ENCODE measurements at regions not wholly inside any gene's neighbourhood (a gene's known extent, or its start where the extent isn't known, plus 50 kb on each side); places are given as distances from the start of the nearest gene placed in this dataset.
"Not testable (repeated sequence)": the region's sequence is repeated elsewhere in the genome, so short reads cannot be mapped to it uniquely, and the experiment has no call there.

DNA sequence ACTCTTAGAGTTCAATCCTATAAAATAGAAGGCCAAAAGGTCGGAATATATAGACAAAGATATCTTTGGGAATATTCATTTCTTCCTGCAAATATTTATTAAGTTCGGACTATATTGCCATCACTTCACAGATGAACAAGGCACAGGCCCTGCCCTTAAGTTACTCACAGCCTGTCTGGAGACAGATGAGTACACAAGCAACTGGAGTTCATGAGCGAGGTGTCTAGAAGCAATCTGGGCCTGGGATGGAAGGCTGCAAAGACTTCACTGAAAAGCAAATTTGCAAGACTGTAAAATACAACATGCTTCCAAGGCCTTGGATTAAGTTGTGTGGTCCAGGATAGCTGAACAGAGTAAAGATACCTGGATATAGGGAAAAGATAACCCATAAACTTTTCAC, 56.7 kb upstream of the CEP85L start:
- TF ChIP-seq, protein P1, sequence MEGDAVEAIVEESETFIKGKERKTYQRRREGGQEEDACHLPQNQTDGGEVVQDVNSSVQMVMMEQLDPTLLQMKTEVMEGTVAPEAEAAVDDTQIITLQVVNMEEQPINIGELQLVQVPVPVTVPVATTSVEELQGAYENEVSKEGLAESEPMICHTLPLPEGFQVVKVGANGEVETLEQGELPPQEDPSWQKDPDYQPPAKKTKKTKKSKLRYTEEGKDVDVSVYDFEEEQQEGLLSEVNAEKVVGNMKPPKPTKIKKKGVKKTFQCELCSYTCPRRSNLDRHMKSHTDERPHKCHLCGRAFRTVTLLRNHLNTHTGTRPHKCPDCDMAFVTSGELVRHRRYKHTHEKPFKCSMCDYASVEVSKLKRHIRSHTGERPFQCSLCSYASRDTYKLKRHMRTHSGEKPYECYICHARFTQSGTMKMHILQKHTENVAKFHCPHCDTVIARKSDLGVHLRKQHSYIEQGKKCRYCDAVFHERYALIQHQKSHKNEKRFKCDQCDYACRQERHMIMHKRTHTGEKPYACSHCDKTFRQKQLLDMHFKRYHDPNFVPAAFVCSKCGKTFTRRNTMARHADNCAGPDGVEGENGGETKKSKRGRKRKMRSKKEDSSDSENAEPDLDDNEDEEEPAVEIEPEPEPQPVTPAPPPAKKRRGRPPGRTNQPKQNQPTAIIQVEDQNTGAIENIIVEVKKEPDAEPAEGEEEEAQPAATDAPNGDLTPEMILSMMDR (IDR thresholded peaks at IDR 0.05): no peak
- peaks cover 0 to 15% of the 10 kb centered on the region in 2 experiments for H3K4me1 ChIP-seq (ENCODE audit: control insufficient read depth in 1 of 2, insufficient read depth in 1 of 2, low read depth in 1 of 2, low read length in 1 of 2)
- no peak overlapping the region for H3K27ac ChIP-seq
- peaks cover 35% of the 10 kb centered on the region for H3K27me3 ChIP-seq
- H3K36me3 ChIP-seq: no peaks in the 10 kb centered on the region
- no peak overlapping the region for H3K4me3 ChIP-seq (ENCODE audit: low read depth in 1 of 2, low read length in 1 of 2)
- no peaks in the 10 kb centered on the region for H3K9me3 ChIP-seq

DNA sequence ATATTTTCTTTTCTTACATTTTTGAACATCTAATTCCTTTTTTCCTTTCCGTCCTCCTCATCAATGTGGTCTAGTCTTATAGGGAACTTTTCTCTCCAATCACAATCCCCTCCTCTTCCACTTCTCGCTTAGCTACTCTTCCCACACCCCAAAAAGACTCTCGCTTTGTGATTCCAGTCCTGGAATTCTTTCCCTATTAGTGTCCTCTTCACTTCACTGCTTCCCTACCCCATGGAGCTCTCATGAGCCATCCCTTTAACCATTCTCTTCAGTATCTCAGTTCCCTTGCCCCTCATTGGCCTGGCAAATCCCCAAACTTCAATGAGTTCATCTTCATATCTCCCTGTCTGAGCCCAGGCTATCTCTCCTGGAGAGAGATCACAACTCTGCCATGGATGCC, 55.3 kb upstream of the CEP85L start:
- H3K4me1 ChIP-seq (ENCODE audit: control insufficient read depth in 1 of 2, insufficient read depth in 1 of 2, low read depth in 1 of 2, low read length in 1 of 2): peaks cover 0 to 15% of the 10 kb centered on the region in 2 experiments
- TF ChIP-seq, protein P1 (IDR thresholded peaks at IDR 0.05): no peak
- no peaks in the 10 kb centered on the region for H3K36me3 ChIP-seq
- H3K27me3 ChIP-seq: peaks cover 35% of the 10 kb centered on the region
- H3K4me3 ChIP-seq (ENCODE audit: low read depth in 1 of 2, low read length in 1 of 2): no peak overlapping the region
- H3K27ac ChIP-seq: no peak overlapping the region
- no peaks in the 10 kb centered on the region for H3K9me3 ChIP-seq

DNA sequence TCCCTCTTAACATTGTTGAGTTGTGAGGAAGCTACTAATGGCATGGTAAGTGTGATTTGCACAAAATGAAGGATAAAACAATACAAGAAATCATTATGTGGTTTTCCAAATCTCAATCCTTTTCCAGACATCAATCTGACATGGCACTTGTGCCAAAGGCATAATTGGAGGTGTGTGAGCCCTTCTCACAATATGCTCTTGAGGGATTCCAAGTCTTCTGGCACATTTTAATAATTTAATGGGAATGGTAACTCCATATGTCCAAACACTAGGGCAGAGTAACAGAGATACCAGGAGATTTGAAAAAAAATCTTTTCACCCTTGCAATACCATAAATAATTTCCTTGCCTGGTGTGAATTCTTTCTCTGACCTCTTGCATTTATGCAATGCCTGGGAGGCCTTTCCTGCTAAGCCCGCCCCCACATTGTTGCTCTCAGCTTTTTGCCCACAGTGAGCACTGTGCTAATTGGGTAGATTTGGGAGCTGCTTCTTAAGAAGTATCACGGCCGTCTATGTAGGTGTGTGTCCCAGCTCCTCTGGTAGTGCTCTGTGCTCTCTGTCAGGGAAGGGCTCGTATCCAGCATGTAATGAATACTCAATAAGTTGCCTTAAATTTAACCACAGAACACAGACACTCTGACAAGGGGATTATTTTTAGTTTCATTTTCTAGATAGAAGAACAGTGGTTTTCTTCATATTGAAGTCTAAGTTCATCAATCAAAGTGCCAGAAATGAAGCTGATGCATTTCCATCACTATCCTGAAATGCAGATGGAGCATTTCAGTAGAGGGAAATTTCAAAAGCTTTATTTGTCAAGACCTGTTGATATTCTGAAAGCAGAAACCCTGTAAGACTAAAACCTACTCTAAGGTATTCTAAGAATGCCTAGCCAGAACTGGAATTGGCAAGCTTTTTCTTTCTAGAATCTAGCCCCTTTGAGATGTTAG, 54.4 kb upstream of the CEP85L start:
- Histone ChIP-seq H3K4me1 (ENCODE audit: control insufficient read depth in 1 of 2, insufficient read depth in 1 of 2, low read depth in 1 of 2, low read length in 1 of 2) (peaks cover 0 to 15% of the 10 kb centered on the region in 2 experiments), H3K27ac (no peak overlapping the region), H3K4me3 (ENCODE audit: low read depth in 1 of 2, low read length in 1 of 2) (no peak overlapping the region), H3K27me3 (peaks cover 35% of the 10 kb centered on the region), H3K36me3 (no peaks in the 10 kb centered on the region), H3K9me3 (no peaks in the 10 kb centered on the region)
- TF ChIP-seq, protein P1 (IDR thresholded peaks at IDR 0.05): no peak

DNA sequence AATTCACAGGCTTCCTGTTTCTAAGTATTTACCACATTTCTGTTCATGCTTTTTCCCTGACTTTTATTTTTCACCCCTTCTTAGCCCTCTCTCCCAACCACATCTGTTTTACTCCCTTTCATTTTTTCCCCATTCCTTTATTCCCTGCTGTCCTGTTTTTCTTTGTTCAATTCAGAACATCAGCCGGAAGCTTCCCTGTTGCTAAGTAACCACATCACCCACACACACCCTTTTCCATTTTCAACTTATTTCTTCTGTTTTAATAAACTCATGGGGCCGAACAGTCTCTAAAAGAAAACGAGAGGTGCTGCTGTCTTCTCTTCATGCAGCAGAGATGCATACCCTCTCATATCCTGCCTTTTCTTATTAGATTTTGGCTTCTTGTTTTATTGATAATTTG, 53.5 kb upstream of the CEP85L start:
- no peak overlapping the region for H3K27ac ChIP-seq
- H3K27me3 ChIP-seq: peaks cover 28% of the 10 kb centered on the region
- no peak overlapping the region for H3K4me3 ChIP-seq (ENCODE audit: low read depth in 1 of 2, low read length in 1 of 2)
- peaks cover 0 to 11% of the 10 kb centered on the region in 2 experiments for H3K4me1 ChIP-seq (ENCODE audit: control insufficient read depth in 1 of 2, insufficient read depth in 1 of 2, low read depth in 1 of 2, low read length in 1 of 2)
- TF ChIP-seq, protein P1 (IDR thresholded peaks at IDR 0.05): no peak
- no peaks in the 10 kb centered on the region for H3K9me3 ChIP-seq
- no peaks in the 10 kb centered on the region for H3K36me3 ChIP-seq

DNA sequence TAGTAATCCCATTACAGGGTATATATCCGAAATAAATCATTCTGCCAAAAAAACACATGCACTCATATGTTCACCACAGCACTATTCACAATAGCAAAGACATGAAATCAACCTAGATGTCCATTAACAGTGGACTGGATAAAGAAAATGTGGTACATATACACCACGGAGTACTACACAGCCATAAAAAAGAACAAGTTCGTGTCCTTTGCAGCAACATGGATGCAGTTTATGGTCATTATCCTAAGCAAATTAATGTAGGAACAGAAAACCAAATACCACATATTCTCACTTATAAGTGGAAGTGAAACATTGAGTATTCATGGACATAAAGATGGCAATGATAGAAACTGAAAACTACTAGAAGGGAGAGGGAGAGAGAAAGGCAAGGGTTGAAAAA, 49.9 kb upstream of the CEP85L start:
- H3K4me3 ChIP-seq (ENCODE audit: low read depth in 1 of 2, low read length in 1 of 2); H3K27ac ChIP-seq; H3K4me1 ChIP-seq (ENCODE audit: control insufficient read depth in 1 of 2, insufficient read depth in 1 of 2, low read depth in 1 of 2, low read length in 1 of 2); H3K27me3 ChIP-seq; H3K36me3 ChIP-seq; H3K9me3 ChIP-seq: not testable (repeated sequence)
